CD4-positive, alpha-beta T cell (primary cell): ENCODE measurements at regions not wholly inside any gene's neighbourhood (a gene's known extent, or its start where the extent isn't known, plus 50 kb on each side); places are given as distances from the start of the nearest gene placed in this dataset.

ENCODE experiments used
- ATAC-seq: fragments of 200-7000 bp; cut with Tn5 transposase; one replicate; pipeline ENCODE4 v1.10.0; 2022; ENCODE audit warnings: mild to moderate bottlenecking; ENCODE audit not compliant: poor library complexity
- CTCF ChIA-PET: fragments of 350-600 bp; sonication (Branson Sonifier 250); formaldehyde crosslinking; loops from one replicate; lab custom pipeline; 2021; ENCODE audit warnings: antibody characterized with exemption, inconsistent platforms; lab: Charles Lee
- POLR2A ChIA-PET: fragments of 350-600 bp; sonication (Branson Sonifier 250); formaldehyde crosslinking; loops from one replicate; lab custom pipeline; 2021; ENCODE audit warnings: antibody characterized with exemption, inconsistent platforms; lab: Charles Lee
- DNase-seq, 14 experiments: peaks; one replicate each; pipeline ENCODE4 v3.0.0-alpha.2; 2013 to 2020; ENCODE audit warnings: mixed read lengths in 2 of 14
- H3K27ac ChIP-seq, 2 donors: one replicate each; pipeline versions ENCODE4 v1.5.1 to v1.7.0; 2013; ENCODE audit warnings: low read length in 2 of 2, low read depth in 1 of 2, mild to moderate bottlenecking in 1 of 2
- H3K27me3 ChIP-seq, 2 experiments: 1 replicate in 1 of 2; 2 replicates in 1 of 2; pipeline versions ENCODE4 v1.6.1 to v1.7.0; 2013; ENCODE audit warnings: low read length in 2 of 2, control low read depth in 1 of 2, mild to moderate bottlenecking in 1 of 2, moderate library complexity in 1 of 2; ENCODE audit not compliant: insufficient read depth in 2 of 2, control insufficient read depth in 1 of 2
- H3K36me3 ChIP-seq: one replicate; pipeline ENCODE4 v1.6.1; 2013; ENCODE audit warnings: low read length, control low read depth; ENCODE audit not compliant: insufficient read depth
- H3K4me1 ChIP-seq: one replicate; pipeline ENCODE4 v1.6.1; 2013; ENCODE audit warnings: low read length, control low read depth; ENCODE audit not compliant: insufficient read depth
- H3K4me3 ChIP-seq: one replicate; pipeline ENCODE4 v1.5.1; 2013; ENCODE audit warnings: mild to moderate bottlenecking, low read length, moderate library complexity
- H3K9me3 ChIP-seq, 2 experiments: 1 replicate in 1 of 2; 2 replicates in 1 of 2; pipeline versions ENCODE4 v1.6.1 to v1.7.0; 2013; ENCODE audit warnings: low read length in 2 of 2, mild to moderate bottlenecking in 2 of 2, control low read depth in 1 of 2, moderate library complexity in 1 of 2; ENCODE audit not compliant: control insufficient read depth in 1 of 2, insufficient read depth in 1 of 2
- H3K27ac Mint-ChIP-seq: one replicate; pipeline ENCODE4 v1.8.0; 2020; ENCODE audit warnings: mixed read lengths
- H3K27me3 Mint-ChIP-seq: one replicate; pipeline ENCODE4 v1.8.0; 2021; ENCODE audit warnings: mixed read lengths
- H3K36me3 Mint-ChIP-seq: one replicate; pipeline ENCODE4 v1.8.0; 2021; ENCODE audit warnings: low read depth, mixed read lengths
- H3K4me1 Mint-ChIP-seq: one replicate; pipeline ENCODE4 v1.8.0; 2021; ENCODE audit warnings: low read depth, mixed read lengths
- H3K4me3 Mint-ChIP-seq: one replicate; pipeline ENCODE4 v1.8.0; 2020; ENCODE audit warnings: mild to moderate bottlenecking, mixed read lengths
- H3K9me3 Mint-ChIP-seq: one replicate; pipeline ENCODE4 v1.8.0; 2020; ENCODE audit warnings: mixed read lengths
- intact Hi-C, 2 experiments: fragments of 100-400 bp; cut with DNase I in 1 of 2; cut with micrococcal nuclease in 1 of 2; formaldehyde crosslinking; loops; one replicate each; pipeline versions ENCODE4 v1.15.1 to v1.9.0; 2023 to 2025; cut with DNase I, micrococcal nuclease
- TF ChIP-seq, protein P1 (sequence below): fragments of 200-600 bp; IDR thresholded peaks from one replicate; pipeline ENCODE4 v1.8.0; 2022; ENCODE audit warnings: antibody characterized with exemption, mild to moderate bottlenecking

DNA sequence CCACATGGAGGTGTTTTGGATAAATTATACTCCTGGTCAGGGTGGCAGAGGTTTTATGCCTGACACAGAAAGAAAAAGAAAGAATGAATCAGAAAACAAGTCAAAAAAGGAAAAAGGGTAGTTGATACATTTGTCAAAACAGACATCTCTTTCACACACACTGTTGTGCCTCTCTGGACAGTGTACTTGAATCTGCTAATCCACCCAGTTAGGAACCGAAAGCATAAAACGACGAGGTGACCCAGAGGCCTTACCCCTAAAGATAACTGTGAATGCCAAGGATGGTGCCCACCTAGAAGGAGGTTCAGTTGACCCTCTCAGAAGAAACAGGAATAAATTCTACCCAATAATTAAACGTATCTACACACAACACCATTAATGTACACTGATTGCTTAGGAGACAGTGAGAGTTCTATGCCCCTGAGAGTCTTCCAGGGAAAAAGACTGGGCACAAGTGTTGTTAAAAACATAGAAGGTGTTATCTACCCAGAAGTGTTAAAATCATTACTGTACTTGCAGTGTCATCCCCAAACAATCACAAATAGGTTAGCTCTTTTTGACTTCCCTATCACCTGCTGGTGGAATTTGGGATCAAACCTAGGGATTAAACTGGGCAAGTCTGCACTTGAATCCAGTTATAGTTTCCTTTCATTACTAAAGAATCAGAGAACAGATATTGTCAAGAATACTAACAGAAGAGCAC is 123.2 kb upstream of the DNAJC10 start:
- no peaks in the 10 kb centered on the region for H3K9me3 Mint-ChIP-seq
- TF ChIP-seq, protein P1, sequence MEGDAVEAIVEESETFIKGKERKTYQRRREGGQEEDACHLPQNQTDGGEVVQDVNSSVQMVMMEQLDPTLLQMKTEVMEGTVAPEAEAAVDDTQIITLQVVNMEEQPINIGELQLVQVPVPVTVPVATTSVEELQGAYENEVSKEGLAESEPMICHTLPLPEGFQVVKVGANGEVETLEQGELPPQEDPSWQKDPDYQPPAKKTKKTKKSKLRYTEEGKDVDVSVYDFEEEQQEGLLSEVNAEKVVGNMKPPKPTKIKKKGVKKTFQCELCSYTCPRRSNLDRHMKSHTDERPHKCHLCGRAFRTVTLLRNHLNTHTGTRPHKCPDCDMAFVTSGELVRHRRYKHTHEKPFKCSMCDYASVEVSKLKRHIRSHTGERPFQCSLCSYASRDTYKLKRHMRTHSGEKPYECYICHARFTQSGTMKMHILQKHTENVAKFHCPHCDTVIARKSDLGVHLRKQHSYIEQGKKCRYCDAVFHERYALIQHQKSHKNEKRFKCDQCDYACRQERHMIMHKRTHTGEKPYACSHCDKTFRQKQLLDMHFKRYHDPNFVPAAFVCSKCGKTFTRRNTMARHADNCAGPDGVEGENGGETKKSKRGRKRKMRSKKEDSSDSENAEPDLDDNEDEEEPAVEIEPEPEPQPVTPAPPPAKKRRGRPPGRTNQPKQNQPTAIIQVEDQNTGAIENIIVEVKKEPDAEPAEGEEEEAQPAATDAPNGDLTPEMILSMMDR = no peak
- Histone ChIP-seq H3K36me3 (no peaks in the 10 kb centered on the region), H3K4me3 (no peak overlapping the region), H3K4me1 (no peaks in the 10 kb centered on the region), H3K27ac (no peak overlapping the region), H3K9me3 (no peaks in the 10 kb centered on the region), H3K27me3 (peaks cover 0 to 5% of the 10 kb centered on the region in 2 experiments)
- H3K27ac Mint-ChIP-seq = no peak overlapping the region
- ChIA-PET POLR2A (no interaction called here), CTCF (no interaction called here)
- H3K4me1 Mint-ChIP-seq = no peaks in the 10 kb centered on the region
- no peak overlapping the region for H3K4me3 Mint-ChIP-seq
- intact Hi-C loops = no loop called here
- DNase-seq (no peak), ATAC-seq (no peak)
- no peaks in the 10 kb centered on the region for H3K36me3 Mint-ChIP-seq
- H3K27me3 Mint-ChIP-seq = peaks cover 12% of the 10 kb centered on the region

DNA sequence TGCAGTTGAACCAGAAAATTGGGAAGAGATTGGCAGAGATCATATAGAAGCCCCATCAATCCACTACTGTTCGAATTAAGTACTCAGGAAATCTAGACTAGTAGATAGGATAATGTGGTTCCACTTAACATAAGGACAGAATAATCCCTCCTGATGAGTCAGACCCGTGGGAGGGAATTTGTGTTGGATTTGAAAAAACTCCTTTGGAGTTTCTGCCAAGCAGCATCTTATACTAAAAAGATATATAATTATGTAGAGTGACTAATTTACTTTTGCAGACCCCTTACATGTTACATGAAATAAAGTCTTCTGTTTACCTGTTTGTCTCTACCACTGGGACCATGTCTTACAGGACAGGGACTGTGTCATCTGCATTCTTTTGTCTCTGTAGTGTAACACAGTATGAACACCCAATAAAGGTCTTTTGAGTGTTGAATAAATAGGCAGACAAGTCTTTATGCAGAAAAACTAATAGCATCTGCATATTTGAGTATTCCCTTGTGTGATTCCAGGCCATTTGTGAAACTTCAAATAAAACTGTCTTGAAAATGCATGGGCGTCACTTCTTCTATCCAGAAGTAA is 122.6 kb upstream of the DNAJC10 start:
- Histone ChIP-seq H3K4me1 (no peaks in the 10 kb centered on the region), H3K36me3 (no peaks in the 10 kb centered on the region), H3K9me3 (no peaks in the 10 kb centered on the region), H3K4me3 (no peak overlapping the region), H3K27me3 (peaks cover 0 to 5% of the 10 kb centered on the region in 2 experiments), H3K27ac (no peak overlapping the region)
- H3K4me1 Mint-ChIP-seq = no peaks in the 10 kb centered on the region
- POLR2A ChIA-PET = no interaction called here
- intact Hi-C loops = no loop called here
- H3K4me3 Mint-ChIP-seq = no peak overlapping the region
- ATAC-seq (no peak), DNase-seq (no peak)
- TF ChIP-seq, protein P1 = no peak
- peaks cover 12% of the 10 kb centered on the region for H3K27me3 Mint-ChIP-seq
- no peaks in the 10 kb centered on the region for H3K9me3 Mint-ChIP-seq
- CTCF ChIA-PET = no interaction called here
- H3K27ac Mint-ChIP-seq = no peak overlapping the region
- H3K36me3 Mint-ChIP-seq = no peaks in the 10 kb centered on the region

DNA sequence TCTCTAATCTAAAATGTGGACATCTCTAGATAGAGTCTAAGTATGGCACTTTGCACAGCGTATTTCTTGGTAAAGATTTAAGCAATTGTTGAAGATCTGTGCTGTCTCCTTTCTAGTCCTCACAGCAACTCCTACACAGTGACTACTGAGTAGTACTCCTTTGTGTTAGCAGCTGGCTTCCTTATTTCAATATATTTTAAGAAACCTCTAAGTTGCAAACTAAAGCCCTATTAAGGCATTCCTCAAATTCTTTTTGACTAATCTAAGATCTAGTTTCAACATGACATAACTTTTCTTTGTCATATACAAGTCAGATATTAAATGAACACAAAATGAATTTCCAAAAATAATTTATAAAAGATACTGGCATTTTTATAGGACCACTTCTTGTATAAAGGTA is 121.8 kb upstream of the DNAJC10 start:
- no peaks in the 10 kb centered on the region for H3K9me3 Mint-ChIP-seq
- Histone ChIP-seq H3K36me3 (no peaks in the 10 kb centered on the region), H3K4me3 (no peak overlapping the region), H3K4me1 (no peaks in the 10 kb centered on the region), H3K9me3 (no peaks in the 10 kb centered on the region), H3K27me3 (peaks cover 0 to 5% of the 10 kb centered on the region in 2 experiments), H3K27ac (no peak overlapping the region)
- H3K27ac Mint-ChIP-seq = no peak overlapping the region
- no peaks in the 10 kb centered on the region for H3K36me3 Mint-ChIP-seq
- peaks cover 12% of the 10 kb centered on the region for H3K27me3 Mint-ChIP-seq
- ChIA-PET CTCF (no interaction called here), POLR2A (no interaction called here)
- H3K4me1 Mint-ChIP-seq = no peaks in the 10 kb centered on the region
- ATAC-seq (no peak), DNase-seq (no peak)
- intact Hi-C loops = no loop called here
- no peak overlapping the region for H3K4me3 Mint-ChIP-seq
- TF ChIP-seq, protein P1 = no peak
